ENCODE measurements at regions not wholly inside any gene's neighbourhood (a gene's known extent, or its start where the extent isn't known, plus 50 kb on each side); places are given as distances from the start of the nearest gene placed in this dataset.

GRCh38 chr5:159405611-159406031, 75.3 kb upstream of the IL12B start:
- no peak overlapping the region for H3K9ac ChIP-seq (ENCODE audit: low read depth in 1 of 2, low read length in 2 of 2)

DNA sequence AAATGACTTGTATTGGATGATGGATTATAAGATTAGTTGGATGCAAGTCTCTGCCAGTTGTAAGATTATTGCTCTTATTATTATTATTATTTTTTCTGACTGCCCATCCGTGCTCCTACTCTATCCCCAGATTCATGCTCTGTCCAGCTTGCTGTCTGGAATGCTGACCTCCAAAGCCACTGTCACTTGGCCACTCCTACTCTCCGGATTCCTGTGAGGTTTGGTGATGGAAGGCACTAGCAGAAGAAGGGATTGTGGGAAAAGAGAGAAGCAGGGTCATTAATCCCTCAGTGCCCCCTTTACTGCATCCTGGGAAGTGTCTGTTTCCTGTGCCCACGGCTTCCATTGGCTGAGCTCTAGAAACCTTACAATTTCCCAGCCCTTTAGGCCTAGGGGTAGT, 76.3 kb upstream of the IL12B start:
- Histone ChIP-seq H3K4me1 (ENCODE audit: control insufficient read depth in 1 of 2, insufficient read depth in 2 of 2, low read length in 2 of 2) (no peaks in the 10 kb centered on the region), H3K4me3 (ENCODE audit: low read depth in 1 of 2, low read length in 2 of 2) (no peak overlapping the region), H3K9ac (ENCODE audit: low read depth in 1 of 2, low read length in 2 of 2) (no peak overlapping the region), H3K27me3 (ENCODE audit: control insufficient read depth in 1 of 2, insufficient read depth in 2 of 2, low read length in 2 of 2) (no peaks in the 10 kb centered on the region), H3K9me3 (ENCODE audit: control insufficient read depth in 1 of 2, low read length in 2 of 2) (no peaks in the 10 kb centered on the region), H3K27ac (ENCODE audit: low read depth, low read length) (no peak overlapping the region), H3K36me3 (ENCODE audit: control insufficient read depth in 1 of 2, insufficient read depth in 2 of 2, low read length in 2 of 2) (no peaks in the 10 kb centered on the region)

More at GRCh38 chr5:159405611-159406031, 75.3 kb upstream of the IL12B start:
- Histone ChIP-seq H3K9me3 (ENCODE audit: control insufficient read depth in 1 of 2, low read length in 2 of 2) (no peaks in the 10 kb centered on the region), H3K27ac (ENCODE audit: low read depth, low read length) (no peak overlapping the region), H3K4me3 (ENCODE audit: low read depth in 1 of 2, low read length in 2 of 2) (no peak overlapping the region), H3K27me3 (ENCODE audit: control insufficient read depth in 1 of 2, insufficient read depth in 2 of 2, low read length in 2 of 2) (no peaks in the 10 kb centered on the region), H3K4me1 (ENCODE audit: control insufficient read depth in 1 of 2, insufficient read depth in 2 of 2, low read length in 2 of 2) (no peaks in the 10 kb centered on the region), H3K36me3 (ENCODE audit: control insufficient read depth in 1 of 2, insufficient read depth in 2 of 2, low read length in 2 of 2) (no peaks in the 10 kb centered on the region)

DNA sequence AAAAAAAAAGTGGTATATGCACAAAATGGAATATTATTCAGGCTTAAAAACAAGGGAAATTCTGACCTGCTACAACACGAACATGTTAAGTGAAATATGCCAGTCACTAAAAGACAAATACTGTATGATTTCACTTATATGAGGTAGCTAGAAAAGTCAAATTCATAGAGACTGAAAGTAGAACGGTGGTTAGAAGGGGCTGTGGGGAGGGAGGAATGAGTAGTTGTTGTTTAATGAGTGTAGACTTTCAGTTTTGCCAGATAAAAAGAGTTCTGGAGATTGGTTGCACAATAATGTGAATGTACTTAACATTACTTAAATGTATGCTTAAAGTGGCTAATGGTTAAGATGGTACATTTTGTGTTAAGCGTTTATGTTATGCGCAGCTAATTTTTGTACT, 79.5 kb upstream of the IL12B start:
- Histone ChIP-seq H3K4me3 (ENCODE audit: low read depth in 1 of 2, low read length in 2 of 2) (no peak overlapping the region), H3K9me3 (ENCODE audit: control insufficient read depth in 1 of 2, low read length in 2 of 2) (no peaks in the 10 kb centered on the region), H3K4me1 (ENCODE audit: control insufficient read depth in 1 of 2, insufficient read depth in 2 of 2, low read length in 2 of 2) (no peaks in the 10 kb centered on the region), H3K9ac (ENCODE audit: low read depth in 1 of 2, low read length in 2 of 2) (no peak overlapping the region), H3K27ac (ENCODE audit: low read depth, low read length) (no peak overlapping the region), H3K36me3 (ENCODE audit: control insufficient read depth in 1 of 2, insufficient read depth in 2 of 2, low read length in 2 of 2) (no peaks in the 10 kb centered on the region), H3K27me3 (ENCODE audit: control insufficient read depth in 1 of 2, insufficient read depth in 2 of 2, low read length in 2 of 2) (no peaks in the 10 kb centered on the region)

DNA sequence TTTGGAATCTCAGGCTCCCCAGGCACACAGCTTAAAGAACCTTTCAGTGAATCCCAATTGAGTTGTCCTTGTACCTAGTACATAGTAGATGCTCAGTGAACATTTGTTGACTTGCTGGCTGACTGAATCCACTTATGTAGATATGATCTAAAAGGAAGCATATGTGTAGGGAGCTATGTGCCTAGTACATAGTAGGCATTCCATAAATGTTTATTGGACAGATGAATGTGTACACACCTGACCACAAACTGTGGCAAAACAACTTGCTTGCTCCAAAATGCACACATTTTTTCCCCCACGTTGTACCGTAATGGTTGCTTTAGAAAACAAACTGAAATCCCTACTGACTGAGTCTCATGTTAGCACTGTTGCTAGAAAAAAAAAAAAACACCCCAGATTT, 80.2 kb upstream of the IL12B start:
- H3K27me3 ChIP-seq (ENCODE audit: control insufficient read depth in 1 of 2, insufficient read depth in 2 of 2, low read length in 2 of 2), result no peaks in the 10 kb centered on the region
- no peak overlapping the region for H3K27ac ChIP-seq (ENCODE audit: low read depth, low read length)
- H3K4me3 ChIP-seq (ENCODE audit: low read depth in 1 of 2, low read length in 2 of 2), result no peak overlapping the region
- H3K9me3 ChIP-seq (ENCODE audit: control insufficient read depth in 1 of 2, low read length in 2 of 2), result no peaks in the 10 kb centered on the region
- H3K4me1 ChIP-seq (ENCODE audit: control insufficient read depth in 1 of 2, insufficient read depth in 2 of 2, low read length in 2 of 2), result no peaks in the 10 kb centered on the region
- H3K36me3 ChIP-seq (ENCODE audit: control insufficient read depth in 1 of 2, insufficient read depth in 2 of 2, low read length in 2 of 2), result no peaks in the 10 kb centered on the region
- no peak overlapping the region for H3K9ac ChIP-seq (ENCODE audit: low read depth in 1 of 2, low read length in 2 of 2)

DNA sequence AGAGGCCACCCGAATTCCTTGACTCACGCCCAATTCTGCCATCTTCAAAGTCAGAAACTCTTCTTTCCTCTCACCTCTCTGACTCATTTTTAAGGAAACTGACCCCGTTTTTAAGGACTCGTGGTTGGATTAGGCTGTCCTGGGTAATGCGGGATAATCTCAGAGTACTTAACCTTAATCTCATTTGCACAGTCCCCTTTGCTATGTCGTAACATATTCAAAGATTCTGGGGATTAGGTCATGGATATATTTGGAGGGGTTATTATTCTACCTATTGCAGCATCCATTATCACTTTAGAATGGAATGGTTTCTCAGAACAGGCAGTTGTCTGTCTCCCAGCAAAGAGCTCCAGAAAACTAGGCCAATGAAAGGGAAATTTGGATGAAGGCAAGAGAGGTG, 80.8 kb upstream of the IL12B start:
- no peak overlapping the region for H3K9ac ChIP-seq (ENCODE audit: low read depth in 1 of 2, low read length in 2 of 2)

DNA sequence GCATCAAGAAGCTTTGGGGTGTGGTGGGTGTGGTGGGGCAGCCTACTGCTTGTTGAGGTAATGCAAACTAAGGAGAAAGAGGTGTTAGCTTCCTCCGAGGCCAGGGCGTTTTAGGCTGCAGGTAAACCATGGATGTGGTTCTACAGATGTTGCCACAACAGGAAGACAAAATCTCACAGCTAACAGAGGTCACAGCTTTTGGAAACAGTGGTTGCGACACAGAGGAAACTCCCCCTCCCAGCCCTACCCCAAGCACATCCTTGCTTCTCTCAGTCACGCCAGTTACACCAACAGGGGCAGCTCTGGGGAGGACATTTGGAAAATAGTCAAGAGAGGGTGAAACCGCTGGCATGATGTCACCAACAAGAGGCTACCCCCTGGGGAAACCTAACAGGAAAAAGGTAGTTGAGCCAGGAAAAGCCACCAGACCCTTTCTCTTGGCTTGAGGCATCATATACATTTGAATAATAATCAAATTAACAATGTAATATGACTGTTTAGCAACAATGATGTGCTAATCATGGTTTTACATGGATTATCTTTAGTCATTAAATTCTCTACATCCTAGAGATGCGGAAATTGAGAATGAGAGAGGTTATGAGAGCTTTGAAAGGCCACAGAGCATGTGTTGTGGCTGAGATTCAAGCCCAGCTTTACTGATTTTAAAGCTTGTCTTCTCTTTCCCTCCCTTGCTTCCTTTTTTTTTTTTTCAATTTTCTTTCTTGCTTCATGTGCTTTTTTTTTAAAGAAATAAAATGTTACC, 82.2 kb upstream of the IL12B start:
- Histone ChIP-seq H3K27me3 (ENCODE audit: control insufficient read depth in 1 of 2, insufficient read depth in 2 of 2, low read length in 2 of 2) (no peaks in the 10 kb centered on the region), H3K9me3 (ENCODE audit: control insufficient read depth in 1 of 2, low read length in 2 of 2) (no peaks in the 10 kb centered on the region), H3K4me3 (ENCODE audit: low read depth in 1 of 2, low read length in 2 of 2) (no peak overlapping the region), H3K27ac (ENCODE audit: low read depth, low read length) (no peak overlapping the region), H3K9ac (ENCODE audit: low read depth in 1 of 2, low read length in 2 of 2) (no peak overlapping the region), H3K36me3 (ENCODE audit: control insufficient read depth in 1 of 2, insufficient read depth in 2 of 2, low read length in 2 of 2) (no peaks in the 10 kb centered on the region), H3K4me1 (ENCODE audit: control insufficient read depth in 1 of 2, insufficient read depth in 2 of 2, low read length in 2 of 2) (no peaks in the 10 kb centered on the region)

More for the DNA sequence above, 80.8 kb upstream of the IL12B start:
- Histone ChIP-seq H3K36me3 (ENCODE audit: control insufficient read depth in 1 of 2, insufficient read depth in 2 of 2, low read length in 2 of 2) (no peaks in the 10 kb centered on the region), H3K27me3 (ENCODE audit: control insufficient read depth in 1 of 2, insufficient read depth in 2 of 2, low read length in 2 of 2) (no peaks in the 10 kb centered on the region), H3K4me3 (ENCODE audit: low read depth in 1 of 2, low read length in 2 of 2) (no peak overlapping the region), H3K9me3 (ENCODE audit: control insufficient read depth in 1 of 2, low read length in 2 of 2) (no peaks in the 10 kb centered on the region), H3K4me1 (ENCODE audit: control insufficient read depth in 1 of 2, insufficient read depth in 2 of 2, low read length in 2 of 2) (no peaks in the 10 kb centered on the region), H3K27ac (ENCODE audit: low read depth, low read length) (no peak overlapping the region)

DNA sequence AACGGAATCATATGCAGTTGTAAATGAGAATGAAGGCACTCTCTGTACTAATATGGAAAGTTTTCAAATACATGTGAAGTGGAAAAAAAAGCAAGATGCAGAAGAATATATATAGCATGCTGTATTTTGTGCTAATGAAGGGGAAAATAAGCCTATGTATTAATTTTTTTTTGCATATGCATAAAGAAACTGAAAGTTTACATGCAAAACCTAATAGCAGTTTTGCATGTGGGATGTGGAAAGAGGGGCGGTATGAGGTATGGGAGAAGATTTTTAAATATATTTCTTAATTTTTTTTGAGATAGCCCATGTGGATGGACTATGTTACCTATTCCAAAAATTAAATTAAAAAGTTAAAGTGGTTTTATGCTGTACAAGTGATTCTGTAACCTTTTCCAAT, 83.7 kb upstream of the IL12B start:
- Histone ChIP-seq H3K9ac (ENCODE audit: low read depth in 1 of 2, low read length in 2 of 2) (no peak overlapping the region), H3K9me3 (ENCODE audit: control insufficient read depth in 1 of 2, low read length in 2 of 2) (no peaks in the 10 kb centered on the region), H3K4me3 (ENCODE audit: low read depth in 1 of 2, low read length in 2 of 2) (no peak overlapping the region), H3K36me3 (ENCODE audit: control insufficient read depth in 1 of 2, insufficient read depth in 2 of 2, low read length in 2 of 2) (no peaks in the 10 kb centered on the region), H3K27ac (ENCODE audit: low read depth, low read length) (no peak overlapping the region), H3K27me3 (ENCODE audit: control insufficient read depth in 1 of 2, insufficient read depth in 2 of 2, low read length in 2 of 2) (no peaks in the 10 kb centered on the region), H3K4me1 (ENCODE audit: control insufficient read depth in 1 of 2, insufficient read depth in 2 of 2, low read length in 2 of 2) (no peaks in the 10 kb centered on the region)

DNA sequence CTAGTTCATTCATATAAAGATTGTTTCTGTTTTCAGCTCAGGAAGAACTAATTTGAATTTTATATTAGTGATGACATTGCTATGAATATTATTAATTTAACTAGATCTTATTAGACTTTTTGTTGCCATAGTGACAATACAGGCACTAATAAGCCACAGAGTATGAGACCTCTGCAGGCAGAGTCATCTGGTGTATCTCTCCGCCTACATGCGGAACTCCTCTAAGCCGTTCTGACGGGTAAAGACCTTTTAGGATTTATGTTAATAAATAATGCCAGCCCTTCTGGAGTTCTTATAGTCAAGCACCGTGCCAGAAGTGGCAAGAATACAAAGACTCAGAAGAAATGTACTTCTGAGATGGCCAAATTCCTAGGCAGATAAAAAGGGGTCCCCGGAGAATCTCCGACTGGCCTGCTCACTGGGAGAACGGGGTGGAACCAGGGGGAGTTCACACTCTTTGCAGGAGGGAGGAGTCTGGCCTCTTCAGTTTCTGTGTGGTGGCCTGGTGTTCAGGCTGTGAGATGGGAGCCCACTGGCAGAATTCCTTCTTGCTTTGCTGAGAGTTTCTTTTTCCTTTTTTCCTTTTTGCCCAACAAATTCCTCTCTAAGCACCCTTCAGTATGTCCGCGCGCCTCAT, 85.1 kb upstream of the IL12B start:
- Histone ChIP-seq H3K9me3 (ENCODE audit: control insufficient read depth in 1 of 2, low read length in 2 of 2) (no peaks in the 10 kb centered on the region), H3K9ac (ENCODE audit: low read depth in 1 of 2, low read length in 2 of 2) (no peak overlapping the region), H3K36me3 (ENCODE audit: control insufficient read depth in 1 of 2, insufficient read depth in 2 of 2, low read length in 2 of 2) (no peaks in the 10 kb centered on the region), H3K4me3 (ENCODE audit: low read depth in 1 of 2, low read length in 2 of 2) (no peak overlapping the region), H3K27ac (ENCODE audit: low read depth, low read length) (no peak overlapping the region), H3K27me3 (ENCODE audit: control insufficient read depth in 1 of 2, insufficient read depth in 2 of 2, low read length in 2 of 2) (no peaks in the 10 kb centered on the region), H3K4me1 (ENCODE audit: control insufficient read depth in 1 of 2, insufficient read depth in 2 of 2, low read length in 2 of 2) (no peaks in the 10 kb centered on the region)

GRCh38 chr5:159416438-159416837, 86.2 kb upstream of the IL12B start:
- Histone ChIP-seq H3K27ac (ENCODE audit: low read depth, low read length) (no peak overlapping the region), H3K9me3 (ENCODE audit: control insufficient read depth in 1 of 2, low read length in 2 of 2) (no peaks in the 10 kb centered on the region), H3K36me3 (ENCODE audit: control insufficient read depth in 1 of 2, insufficient read depth in 2 of 2, low read length in 2 of 2) (no peaks in the 10 kb centered on the region), H3K4me3 (ENCODE audit: low read depth in 1 of 2, low read length in 2 of 2) (no peak overlapping the region), H3K9ac (ENCODE audit: low read depth in 1 of 2, low read length in 2 of 2) (no peak overlapping the region), H3K4me1 (ENCODE audit: control insufficient read depth in 1 of 2, insufficient read depth in 2 of 2, low read length in 2 of 2) (no peaks in the 10 kb centered on the region), H3K27me3 (ENCODE audit: control insufficient read depth in 1 of 2, insufficient read depth in 2 of 2, low read length in 2 of 2) (no peaks in the 10 kb centered on the region)

GRCh38 chr5:159417170-159417569, 86.9 kb upstream of the IL12B start:
- no peaks in the 10 kb centered on the region for H3K4me1 ChIP-seq (ENCODE audit: control insufficient read depth in 1 of 2, insufficient read depth in 2 of 2, low read length in 2 of 2)
- no peaks in the 10 kb centered on the region for H3K36me3 ChIP-seq (ENCODE audit: control insufficient read depth in 1 of 2, insufficient read depth in 2 of 2, low read length in 2 of 2)
- no peak overlapping the region for H3K27ac ChIP-seq (ENCODE audit: low read depth, low read length)
- H3K9ac ChIP-seq (ENCODE audit: low read depth in 1 of 2, low read length in 2 of 2), result no peak overlapping the region
- no peaks in the 10 kb centered on the region for H3K27me3 ChIP-seq (ENCODE audit: control insufficient read depth in 1 of 2, insufficient read depth in 2 of 2, low read length in 2 of 2)
- no peaks in the 10 kb centered on the region for H3K9me3 ChIP-seq (ENCODE audit: control insufficient read depth in 1 of 2, low read length in 2 of 2)
- no peak overlapping the region for H3K4me3 ChIP-seq (ENCODE audit: low read depth in 1 of 2, low read length in 2 of 2)

All from duodenal mucosa (tissue), 2 donors.